ENCODE measurements at regions not wholly inside any gene's neighbourhood (a gene's known extent, or its start where the extent isn't known, plus 50 kb on each side); places are given as distances from the start of the nearest gene placed in this dataset.

- no TSS peak for BruUV-seq (replicated peaks)
- TF ChIP-seq EZH2 (IDR thresholded peaks at IDR 0.05; ENCODE audit: borderline replicate concordance, low read depth, low read length, poor library complexity, severe bottlenecking) (no peak), CTCF (conservative IDR thresholded peaks at IDR 0.05; ENCODE audit: low read depth, low read length) (no peak)
- no peak for DNase-seq (ENCODE audit: low spot score)
- H3K9me3 ChIP-seq (ENCODE audit: low read depth, low read length, poor library complexity, severe bottlenecking): no peaks in the 10 kb centered on the region
- POLR2A ChIA-PET (ENCODE audit: low non-redundant PET): no interaction called here
- no peaks in the 10 kb centered on the region for H3K4me1 ChIP-seq (ENCODE audit: insufficient read depth, low read length, poor library complexity, severe bottlenecking)
- H3K27me3 ChIP-seq (replicated peaks; ENCODE audit: insufficient read depth, low read depth, low read length, poor library complexity): no peaks in the 10 kb centered on the region
- intact Hi-C loops (cut with micrococcal nuclease; ENCODE audit: unreplicated experiment): no loop called here
- H3K4me3 ChIP-seq (ENCODE audit: low read depth, low read length, poor library complexity, severe bottlenecking): no peak overlapping the region
- CTCF ChIA-PET: no interaction called here
- H3K27ac ChIP-seq (ENCODE audit: low read depth, low read length, poor library complexity, severe bottlenecking): no peak overlapping the region
- no peaks in the 10 kb centered on the region for H3K36me3 ChIP-seq (ENCODE audit: insufficient read depth, low read length, poor library complexity, severe bottlenecking)
These were observed 88.9 kb upstream of the NRXN3 start for GRCh38 chr14:78081245-78081644.

- intact Hi-C loops (cut with micrococcal nuclease; ENCODE audit: unreplicated experiment): no loop called here
These were observed 86.3 kb upstream of the NRXN3 start for GRCh38 chr14:78083837-78084236.

GRCh38 chr14:78086342-78086741 is 83.8 kb upstream of the NRXN3 start:
- BruUV-seq (replicated peaks): no TSS peak
- Histone ChIP-seq H3K4me1 (ENCODE audit: insufficient read depth, low read length, poor library complexity, severe bottlenecking) (no peaks in the 10 kb centered on the region), H3K9me3 (ENCODE audit: low read depth, low read length, poor library complexity, severe bottlenecking) (no peaks in the 10 kb centered on the region), H3K4me3 (ENCODE audit: low read depth, low read length, poor library complexity, severe bottlenecking) (no peak overlapping the region), H3K27ac (ENCODE audit: low read depth, low read length, poor library complexity, severe bottlenecking) (no peak overlapping the region), H3K36me3 (ENCODE audit: insufficient read depth, low read length, poor library complexity, severe bottlenecking) (no peaks in the 10 kb centered on the region), H3K27me3 (replicated peaks; ENCODE audit: insufficient read depth, low read depth, low read length, poor library complexity) (no peaks in the 10 kb centered on the region)
- TF ChIP-seq EZH2 (IDR thresholded peaks at IDR 0.05; ENCODE audit: borderline replicate concordance, low read depth, low read length, poor library complexity, severe bottlenecking) (no peak), CTCF (conservative IDR thresholded peaks at IDR 0.05; ENCODE audit: low read depth, low read length) (no peak)
- DNase-seq (ENCODE audit: low spot score): no peak
- ChIA-PET CTCF (no interaction called here), POLR2A (ENCODE audit: low non-redundant PET) (interaction anchor here (0.5 to 0.6 kb wide), 2 partner anchors 14 to 182 kb away, joined by 3 to 6 read pairs; no protein-coding TSS in a partner anchor)
- intact Hi-C loops (cut with micrococcal nuclease; ENCODE audit: unreplicated experiment): no loop called here

More at GRCh38 chr14:78083837-78084236, 86.3 kb upstream of the NRXN3 start:
- H3K4me1 ChIP-seq (ENCODE audit: insufficient read depth, low read length, poor library complexity, severe bottlenecking): no peaks in the 10 kb centered on the region
- no peaks in the 10 kb centered on the region for H3K9me3 ChIP-seq (ENCODE audit: low read depth, low read length, poor library complexity, severe bottlenecking)
- no peak overlapping the region for H3K27ac ChIP-seq (ENCODE audit: low read depth, low read length, poor library complexity, severe bottlenecking)
- BruUV-seq (replicated peaks): no TSS peak
- POLR2A ChIA-PET (ENCODE audit: low non-redundant PET): no interaction called here
- no peak for DNase-seq (ENCODE audit: low spot score)
- H3K27me3 ChIP-seq (replicated peaks; ENCODE audit: insufficient read depth, low read depth, low read length, poor library complexity): no peaks in the 10 kb centered on the region
- CTCF ChIA-PET: no interaction called here
- no peak for TF ChIP-seq EZH2 (IDR thresholded peaks at IDR 0.05; ENCODE audit: borderline replicate concordance, low read depth, low read length, poor library complexity, severe bottlenecking)
- TF ChIP-seq CTCF (conservative IDR thresholded peaks at IDR 0.05; ENCODE audit: low read depth, low read length): no peak
- no peak overlapping the region for H3K4me3 ChIP-seq (ENCODE audit: low read depth, low read length, poor library complexity, severe bottlenecking)
- no peaks in the 10 kb centered on the region for H3K36me3 ChIP-seq (ENCODE audit: insufficient read depth, low read length, poor library complexity, severe bottlenecking)

All from A673 (cell line).